ENCODE measurements at regions not wholly inside any gene's neighbourhood (a gene's known extent, or its start where the extent isn't known, plus 50 kb on each side); places are given as distances from the start of the nearest gene placed in this dataset.

DNA sequence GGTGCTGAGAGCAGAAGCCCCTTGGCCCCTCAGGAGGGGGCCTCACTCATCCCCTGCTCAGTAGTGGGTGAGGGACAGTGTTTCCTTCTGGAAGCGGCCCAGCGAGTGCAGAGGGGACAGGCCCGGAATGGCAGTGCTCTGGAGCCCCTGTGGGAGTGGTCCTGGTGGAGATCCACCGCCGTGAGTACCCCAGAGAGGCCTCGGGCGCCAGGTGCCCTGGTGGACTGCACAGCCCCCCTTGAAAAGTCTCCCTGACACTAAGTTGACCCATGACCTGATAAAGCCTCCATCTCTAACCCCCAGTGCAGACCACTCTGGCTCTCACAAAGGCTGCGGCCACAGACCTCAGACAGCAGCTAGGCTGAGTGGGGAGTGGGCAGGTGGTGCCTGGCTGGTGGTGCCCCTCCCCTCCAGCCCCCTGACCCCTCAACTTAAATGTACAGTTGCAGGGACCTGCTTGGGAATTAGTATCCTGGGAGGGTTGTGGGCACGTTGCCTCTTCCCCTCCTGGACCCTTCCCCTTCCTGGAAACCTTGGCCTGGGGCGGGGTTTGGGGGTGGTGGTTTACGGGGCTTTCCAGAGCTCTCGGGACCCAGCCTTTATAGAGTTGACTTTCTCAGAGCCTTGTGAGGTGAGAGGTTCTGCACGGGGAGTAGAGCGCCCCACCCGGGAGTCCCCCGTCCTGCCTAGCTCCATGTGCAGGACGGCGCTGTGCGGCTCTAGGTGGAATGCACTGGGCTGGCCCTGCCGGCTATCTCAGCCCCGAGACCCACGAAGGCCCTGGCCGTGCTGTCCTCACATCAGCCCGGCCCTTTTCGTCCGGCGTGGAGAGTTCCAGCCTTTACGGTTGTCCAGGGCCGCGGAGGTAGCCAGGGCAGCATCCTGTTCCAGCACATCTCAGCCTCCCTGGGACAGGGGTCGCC lies 62.7 kb downstream of the RTP5 start:
- TF ChIP-seq CTCF (IDR thresholded peaks at IDR 0.05; ENCODE audit: unreplicated experiment), result no peak
- DNase-seq, result no peak
- intact Hi-C loops (cut with micrococcal nuclease; ENCODE audit: unreplicated experiment), result no loop called here
- H3K4me1 Mint-ChIP-seq (ENCODE audit: low read depth, unreplicated experiment), result peaks cover 8% of the 10 kb centered on the region
- H3K27ac Mint-ChIP-seq (ENCODE audit: unreplicated experiment), result no peak overlapping the region
- no peak overlapping the region for H3K4me3 Mint-ChIP-seq (ENCODE audit: low read depth, unreplicated experiment)
- no TSS peak for BruUV-seq (replicated peaks)
- H3K27me3 Mint-ChIP-seq (ENCODE audit: unreplicated experiment), result peaks cover 3% of the 10 kb centered on the region
- no peaks in the 10 kb centered on the region for H3K36me3 Mint-ChIP-seq (ENCODE audit: insufficient read depth, unreplicated experiment)
- CTCF ChIA-PET, result no interaction called here
- peaks cover 4% of the 10 kb centered on the region for H3K9me3 Mint-ChIP-seq (ENCODE audit: low read depth, unreplicated experiment)

DNA sequence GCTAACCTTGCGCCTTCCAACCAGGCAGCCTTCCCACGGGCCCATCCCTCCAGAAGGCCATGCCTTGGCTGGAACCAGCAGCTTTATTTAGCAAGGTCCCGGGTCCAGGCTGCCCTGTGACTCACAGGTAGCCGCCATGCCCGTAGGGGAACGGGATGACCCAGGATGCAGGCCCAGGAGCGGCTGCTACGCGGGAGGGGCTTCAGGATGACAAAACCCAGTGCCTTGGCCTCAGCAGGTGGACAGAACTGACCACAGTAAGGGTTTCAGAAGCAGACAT lies 63.3 kb downstream of the RTP5 start:
- no peak for DNase-seq
- no TSS peak for BruUV-seq (replicated peaks)
- no peak overlapping the region for H3K4me3 Mint-ChIP-seq (ENCODE audit: low read depth, unreplicated experiment)
- CTCF ChIA-PET, result no interaction called here
- H3K9me3 Mint-ChIP-seq (ENCODE audit: low read depth, unreplicated experiment), result peaks cover 4% of the 10 kb centered on the region
- no peak for TF ChIP-seq CTCF (IDR thresholded peaks at IDR 0.05; ENCODE audit: unreplicated experiment)
- H3K36me3 Mint-ChIP-seq (ENCODE audit: insufficient read depth, unreplicated experiment), result no peaks in the 10 kb centered on the region
- H3K4me1 Mint-ChIP-seq (ENCODE audit: low read depth, unreplicated experiment), result peaks cover 2% of the 10 kb centered on the region
- no peak overlapping the region for H3K27ac Mint-ChIP-seq (ENCODE audit: unreplicated experiment)
- intact Hi-C loops (cut with micrococcal nuclease; ENCODE audit: unreplicated experiment), result no loop called here
- H3K27me3 Mint-ChIP-seq (ENCODE audit: unreplicated experiment), result no peaks in the 10 kb centered on the region

DNA sequence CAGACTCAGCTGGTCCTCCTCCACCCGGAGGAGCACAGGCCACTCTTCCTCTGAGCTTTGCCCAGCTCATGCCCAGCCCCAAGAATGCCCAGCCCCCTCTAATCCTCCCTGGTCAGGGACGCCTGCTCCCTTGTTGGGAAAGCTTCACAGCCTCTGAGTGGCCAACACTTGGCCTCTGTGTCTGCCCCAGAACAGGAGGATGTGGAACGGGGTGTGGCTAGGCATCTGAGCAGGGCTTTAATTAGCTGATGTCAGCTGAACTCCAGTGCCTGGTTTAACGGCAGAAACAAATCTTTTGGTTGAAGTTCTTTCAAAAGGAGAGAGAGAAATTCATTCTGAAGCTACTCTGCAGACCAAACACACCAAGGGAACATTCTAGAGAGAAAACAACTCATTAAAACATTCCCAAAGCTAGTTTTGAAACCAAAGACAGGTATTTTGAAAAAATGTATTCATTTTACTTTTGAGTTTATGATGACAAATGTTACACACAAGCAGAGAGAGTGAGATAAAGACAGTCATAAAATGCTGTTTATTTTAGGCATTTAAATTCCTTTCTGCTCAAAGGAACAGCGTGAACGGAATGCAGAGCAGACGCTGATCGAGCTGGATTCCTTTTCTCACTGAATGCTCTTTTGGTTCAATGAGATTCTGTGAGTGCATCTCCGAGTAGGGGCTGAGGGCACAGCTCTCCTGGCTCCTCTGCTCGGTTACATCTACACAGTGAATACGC lies 63.8 kb downstream of the RTP5 start:
- BruUV-seq (replicated peaks), result no TSS peak
- H3K27ac Mint-ChIP-seq (ENCODE audit: unreplicated experiment), result no peak overlapping the region
- H3K4me1 Mint-ChIP-seq (ENCODE audit: low read depth, unreplicated experiment), result no peaks in the 10 kb centered on the region
- no peak for TF ChIP-seq CTCF (IDR thresholded peaks at IDR 0.05; ENCODE audit: unreplicated experiment)
- H3K27me3 Mint-ChIP-seq (ENCODE audit: unreplicated experiment), result no peaks in the 10 kb centered on the region
- DNase-seq, result no peak
- H3K36me3 Mint-ChIP-seq (ENCODE audit: insufficient read depth, unreplicated experiment), result no peaks in the 10 kb centered on the region
- H3K9me3 Mint-ChIP-seq (ENCODE audit: low read depth, unreplicated experiment), result peaks cover 7% of the 10 kb centered on the region
- intact Hi-C loops (cut with micrococcal nuclease; ENCODE audit: unreplicated experiment), result no loop called here
- H3K4me3 Mint-ChIP-seq (ENCODE audit: low read depth, unreplicated experiment), result no peak overlapping the region
- CTCF ChIA-PET, result no interaction called here

GRCh38 chr2:241935314-241935713 lies 65.8 kb downstream of the RTP5 start:
- Mint-ChIP-seq H3K4me1 (ENCODE audit: low read depth, unreplicated experiment) (no peaks in the 10 kb centered on the region), H3K4me3 (ENCODE audit: low read depth, unreplicated experiment) (no peak overlapping the region), H3K27ac (ENCODE audit: unreplicated experiment) (no peak overlapping the region), H3K27me3 (ENCODE audit: unreplicated experiment) (no peaks in the 10 kb centered on the region), H3K9me3 (ENCODE audit: low read depth, unreplicated experiment) (peaks cover 10% of the 10 kb centered on the region), H3K36me3 (ENCODE audit: insufficient read depth, unreplicated experiment) (no peaks in the 10 kb centered on the region)
- intact Hi-C loops (cut with micrococcal nuclease; ENCODE audit: unreplicated experiment), result no loop called here
- no peak for TF ChIP-seq CTCF (IDR thresholded peaks at IDR 0.05; ENCODE audit: unreplicated experiment)
- BruUV-seq (replicated peaks), result no TSS peak
- no peak for DNase-seq
- CTCF ChIA-PET, result no interaction called here
